CD8-positive, alpha-beta memory T cell (primary cell): ENCODE measurements at regions not wholly inside any gene's neighbourhood (a gene's known extent, or its start where the extent isn't known, plus 50 kb on each side); places are given as distances from the start of the nearest gene placed in this dataset.

Source experiments
- CTCF ChIA-PET: fragments of 350-600 bp; sonication (Branson Sonifier 250); formaldehyde crosslinking; loops from one replicate; lab custom pipeline; 2021; ENCODE audit warnings: antibody characterized with exemption; lab: Charles Lee
- POLR2A ChIA-PET: fragments of 350-600 bp; sonication (Branson Sonifier 250); formaldehyde crosslinking; loops from one replicate; lab custom pipeline; 2021; ENCODE audit warnings: antibody characterized with exemption; lab: Charles Lee
- DNase-seq, 5 donors: peaks; one replicate each; pipeline versions ENCODE4 v3.0.0 to v3.0.0-alpha.2; 2020 to 2022; ENCODE audit warnings: mixed read lengths in 1 of 5
- H3K27ac ChIP-seq: one replicate; pipeline ENCODE4 v1.7.0; 2013; ENCODE audit warnings: low read depth, mild to moderate bottlenecking, low read length, moderate library complexity
- H3K27me3 ChIP-seq: 2 replicates; pipeline ENCODE4 v1.7.0; 2013; ENCODE audit warnings: low read length, mild to moderate bottlenecking; ENCODE audit not compliant: insufficient read depth, poor library complexity, severe bottlenecking
- H3K36me3 ChIP-seq: 2 replicates; pipeline ENCODE4 v1.7.0; 2013; ENCODE audit warnings: mild to moderate bottlenecking, low read length, moderate library complexity; ENCODE audit not compliant: insufficient read depth
- H3K4me1 ChIP-seq: 2 replicates; pipeline ENCODE4 v1.7.0; 2013; ENCODE audit warnings: mild to moderate bottlenecking, low read length, moderate library complexity; ENCODE audit not compliant: insufficient read depth
- H3K4me3 ChIP-seq: 2 replicates; pipeline ENCODE4 v1.7.0; 2013; ENCODE audit warnings: mild to moderate bottlenecking, low read length
- H3K9me3 ChIP-seq: 2 replicates; pipeline ENCODE4 v1.7.0; 2013; ENCODE audit warnings: mild to moderate bottlenecking, low read length
- H3K27ac Mint-ChIP-seq, 8 donors: one replicate each; pipeline ENCODE4 v1.8.0; 2020 to 2021; ENCODE audit warnings: mixed read lengths in 8 of 8, mild to moderate bottlenecking in 6 of 8, inconsistent platforms in 3 of 8, moderate library complexity in 3 of 8
- H3K27me3 Mint-ChIP-seq, 2 donors: one replicate each; pipeline ENCODE4 v1.8.0; 2020 to 2021; ENCODE audit warnings: mixed read lengths in 2 of 2, mild to moderate bottlenecking in 1 of 2, moderate library complexity in 1 of 2
- H3K36me3 Mint-ChIP-seq, 3 donors: one replicate each; pipeline ENCODE4 v1.8.0; 2020 to 2021; ENCODE audit warnings: mixed read lengths in 3 of 3, inconsistent platforms in 1 of 3, mild to moderate bottlenecking in 1 of 3
- H3K4me1 Mint-ChIP-seq, 3 donors: one replicate each; pipeline ENCODE4 v1.8.0; 2020 to 2021; ENCODE audit warnings: mixed read lengths in 3 of 3, inconsistent platforms in 1 of 3, mild to moderate bottlenecking in 1 of 3
- H3K4me3 Mint-ChIP-seq, 7 donors: one replicate each; pipeline ENCODE4 v1.8.0; 2020 to 2021; ENCODE audit warnings: mixed read lengths in 7 of 7, mild to moderate bottlenecking in 6 of 7, moderate library complexity in 4 of 7, inconsistent platforms in 2 of 7
- H3K9me3 Mint-ChIP-seq, 5 donors: one replicate each; pipeline ENCODE4 v1.8.0; 2020 to 2022; ENCODE audit warnings: mixed read lengths in 5 of 5, mild to moderate bottlenecking in 3 of 5, moderate library complexity in 2 of 5, inconsistent platforms in 1 of 5

DNA sequence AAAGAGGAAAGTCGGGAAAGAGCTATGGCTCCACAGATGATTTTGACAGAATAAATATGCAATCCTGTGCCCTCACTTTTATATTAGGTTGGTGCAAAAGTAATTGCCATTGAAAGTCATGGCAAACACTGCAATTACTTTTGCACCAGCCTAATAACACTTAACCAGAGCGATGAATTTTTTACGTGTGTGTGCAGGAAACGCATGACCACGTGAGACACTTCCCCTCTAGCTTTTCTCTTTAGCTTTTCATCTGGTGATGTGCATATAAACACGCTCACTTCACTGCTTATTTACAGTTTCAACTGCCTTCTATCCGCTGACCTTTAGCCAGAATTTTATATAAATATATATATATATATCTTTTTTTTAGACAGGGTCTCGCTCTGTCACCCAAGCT lies 216.3 kb upstream of the PSMD7 start:
- H3K36me3 ChIP-seq: no peaks in the 10 kb centered on the region
- H3K4me1 ChIP-seq: no peaks in the 10 kb centered on the region
- DNase-seq: no peak
- no peak overlapping the region for H3K4me3 ChIP-seq
- peaks cover 0 to 2% (median 0%) of the 10 kb centered on the region in 3 donors for H3K36me3 Mint-ChIP-seq
- H3K27me3 ChIP-seq: no peaks in the 10 kb centered on the region
- H3K9me3 ChIP-seq: no peaks in the 10 kb centered on the region
- no peaks in the 10 kb centered on the region for H3K27me3 Mint-ChIP-seq
- ChIA-PET CTCF (no interaction called here), POLR2A (no interaction called here)
- no peak overlapping the region for H3K27ac ChIP-seq
- H3K27ac Mint-ChIP-seq: no peak overlapping the region
- H3K4me3 Mint-ChIP-seq: no peak overlapping the region
- no peaks in the 10 kb centered on the region for H3K4me1 Mint-ChIP-seq
- peaks cover 0 to 9% (median 5%) of the 10 kb centered on the region in 5 donors for H3K9me3 Mint-ChIP-seq

DNA sequence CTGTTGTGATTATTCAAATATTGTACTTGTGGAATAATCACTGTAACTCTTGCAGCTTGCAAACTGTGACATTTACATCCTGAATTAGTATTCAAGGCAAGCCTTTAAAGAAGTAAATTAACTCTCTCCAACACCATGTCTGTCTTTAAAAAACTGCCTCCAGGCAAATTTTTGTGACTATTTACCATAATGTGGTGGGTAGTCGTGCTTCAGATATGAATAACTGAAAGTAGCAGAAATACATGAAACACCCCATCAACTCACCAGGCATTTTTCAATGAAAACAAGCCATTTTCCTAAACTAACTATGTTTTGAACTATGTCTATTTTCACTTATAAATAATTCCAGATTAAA lies 217.4 kb upstream of the PSMD7 start:
- H3K36me3 Mint-ChIP-seq: peaks cover 0 to 2% (median 0%) of the 10 kb centered on the region in 3 donors
- Histone ChIP-seq H3K36me3 (no peaks in the 10 kb centered on the region), H3K27me3 (no peaks in the 10 kb centered on the region), H3K9me3 (no peaks in the 10 kb centered on the region), H3K27ac (no peak overlapping the region), H3K4me1 (no peaks in the 10 kb centered on the region), H3K4me3 (no peak overlapping the region)
- H3K4me3 Mint-ChIP-seq: no peak overlapping the region
- no peaks in the 10 kb centered on the region for H3K4me1 Mint-ChIP-seq
- POLR2A ChIA-PET: no interaction called here
- DNase-seq: no peak
- CTCF ChIA-PET: no interaction called here
- peaks cover 4 to 13% (median 5%) of the 10 kb centered on the region in 5 donors for H3K9me3 Mint-ChIP-seq
- no peak overlapping the region for H3K27ac Mint-ChIP-seq
- H3K27me3 Mint-ChIP-seq: peaks cover 0 to 2% of the 10 kb centered on the region in 2 donors

DNA sequence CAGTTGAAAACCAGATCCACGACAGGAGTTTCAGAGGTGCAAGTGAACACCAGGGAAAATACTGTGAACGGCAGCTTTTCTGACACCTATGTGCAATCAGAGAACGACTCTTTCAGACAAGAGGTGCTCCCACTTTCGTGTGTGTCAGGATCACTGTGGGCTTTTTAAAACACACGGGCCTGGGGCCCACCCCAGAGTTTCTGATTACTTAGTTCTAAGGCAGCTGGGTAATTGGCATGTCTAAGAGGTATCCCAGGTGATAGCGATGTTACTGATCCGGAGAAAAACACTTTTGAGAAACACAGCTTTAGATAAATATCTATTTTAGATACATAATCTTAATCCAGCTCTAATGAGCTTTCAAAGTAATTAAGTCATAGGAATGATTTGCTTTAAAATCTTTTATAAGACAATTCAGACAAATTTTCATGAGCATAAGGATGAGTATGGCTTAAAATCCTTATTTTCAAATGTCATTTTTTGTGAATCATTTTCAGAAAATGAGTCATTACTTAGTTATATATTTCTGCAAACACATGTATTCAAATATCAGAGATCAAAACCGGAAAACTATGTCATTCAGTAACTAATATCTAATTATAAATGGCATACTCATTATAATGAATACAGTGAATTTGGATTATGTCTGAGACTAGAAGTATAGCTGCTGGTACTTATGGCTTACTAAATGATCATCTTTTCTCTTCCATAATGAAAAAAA lies 217.9 kb upstream of the PSMD7 start:
- H3K27me3 ChIP-seq: no peaks in the 10 kb centered on the region
- Mint-ChIP-seq H3K9me3 (peaks cover 4 to 13% (median 6%) of the 10 kb centered on the region in 5 donors), H3K4me3 (no peak overlapping the region), H3K27ac (no peak overlapping the region), H3K27me3 (peaks cover 0 to 2% of the 10 kb centered on the region in 2 donors), H3K36me3 (peaks cover 0 to 2% (median 0%) of the 10 kb centered on the region in 3 donors), H3K4me1 (no peaks in the 10 kb centered on the region)
- no peak overlapping the region for H3K4me3 ChIP-seq
- DNase-seq: no peak
- no peaks in the 10 kb centered on the region for H3K4me1 ChIP-seq
- no peak overlapping the region for H3K27ac ChIP-seq
- H3K9me3 ChIP-seq: no peaks in the 10 kb centered on the region
- ChIA-PET CTCF (no interaction called here), POLR2A (no interaction called here)
- H3K36me3 ChIP-seq: no peaks in the 10 kb centered on the region

DNA sequence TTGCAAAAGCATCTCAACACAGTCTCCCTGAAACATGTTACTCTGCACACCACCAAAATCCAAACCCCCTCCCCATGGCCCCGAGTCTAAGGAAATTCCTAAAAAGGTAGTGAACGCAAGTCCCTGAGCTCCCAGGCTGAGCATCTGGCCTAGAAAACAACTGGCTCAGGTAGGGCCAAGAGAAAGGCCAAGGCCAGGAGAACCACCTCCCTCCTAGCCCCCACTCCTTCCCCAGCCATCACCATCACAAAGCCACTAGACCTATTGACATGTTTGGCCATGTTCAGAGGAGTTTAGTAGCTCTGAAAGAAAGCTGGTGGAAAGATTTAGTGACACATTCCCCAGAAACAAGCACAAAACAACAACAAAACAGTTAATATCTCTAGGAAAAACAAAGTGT lies 220.0 kb upstream of the PSMD7 start:
- Histone ChIP-seq H3K36me3 (no peaks in the 10 kb centered on the region), H3K27me3 (no peaks in the 10 kb centered on the region), H3K9me3 (no peaks in the 10 kb centered on the region), H3K27ac (no peak overlapping the region), H3K4me3 (no peak overlapping the region), H3K4me1 (no peaks in the 10 kb centered on the region)
- Mint-ChIP-seq H3K27ac (no peak overlapping the region), H3K9me3 (peaks cover 4 to 13% (median 6%) of the 10 kb centered on the region in 5 donors), H3K36me3 (peaks cover 0 to 2% (median 0%) of the 10 kb centered on the region in 3 donors), H3K27me3 (peaks cover 0 to 2% of the 10 kb centered on the region in 2 donors), H3K4me3 (no peak overlapping the region), H3K4me1 (no peaks in the 10 kb centered on the region)
- ChIA-PET POLR2A (no interaction called here), CTCF (no interaction called here)
- no peak for DNase-seq

DNA sequence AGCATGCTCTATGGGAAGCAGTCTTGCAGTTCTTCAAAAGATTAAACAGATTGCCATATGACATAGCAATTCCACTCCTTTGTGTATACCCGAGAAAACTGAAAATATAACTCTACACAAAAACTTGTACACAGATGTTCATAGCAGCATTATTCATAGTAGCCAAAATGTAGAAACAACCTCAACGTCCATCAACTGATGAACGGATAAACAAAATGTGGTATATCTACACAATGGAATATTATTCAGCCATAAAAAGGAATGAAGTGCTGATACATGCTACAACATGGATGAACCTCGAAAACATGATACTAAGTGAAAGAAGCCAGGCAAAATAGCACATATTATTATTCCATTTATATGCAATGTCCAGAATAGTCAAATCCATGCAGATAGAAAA lies 221.2 kb upstream of the PSMD7 start:
- ChIA-PET CTCF (no interaction called here), POLR2A (no interaction called here)
- no peaks in the 10 kb centered on the region for H3K36me3 ChIP-seq
- no peak overlapping the region for H3K27ac Mint-ChIP-seq
- no peak overlapping the region for H3K27ac ChIP-seq
- no peak overlapping the region for H3K4me3 Mint-ChIP-seq
- H3K4me3 ChIP-seq: no peak overlapping the region
- H3K27me3 Mint-ChIP-seq: peaks cover 0 to 2% of the 10 kb centered on the region in 2 donors
- H3K4me1 Mint-ChIP-seq: no peaks in the 10 kb centered on the region
- no peaks in the 10 kb centered on the region for H3K4me1 ChIP-seq
- no peaks in the 10 kb centered on the region for H3K27me3 ChIP-seq
- peaks cover 4 to 13% (median 6%) of the 10 kb centered on the region in 5 donors for H3K9me3 Mint-ChIP-seq
- no peak for DNase-seq
- H3K9me3 ChIP-seq: no peaks in the 10 kb centered on the region
- peaks cover 0 to 2% (median 0%) of the 10 kb centered on the region in 3 donors for H3K36me3 Mint-ChIP-seq

DNA sequence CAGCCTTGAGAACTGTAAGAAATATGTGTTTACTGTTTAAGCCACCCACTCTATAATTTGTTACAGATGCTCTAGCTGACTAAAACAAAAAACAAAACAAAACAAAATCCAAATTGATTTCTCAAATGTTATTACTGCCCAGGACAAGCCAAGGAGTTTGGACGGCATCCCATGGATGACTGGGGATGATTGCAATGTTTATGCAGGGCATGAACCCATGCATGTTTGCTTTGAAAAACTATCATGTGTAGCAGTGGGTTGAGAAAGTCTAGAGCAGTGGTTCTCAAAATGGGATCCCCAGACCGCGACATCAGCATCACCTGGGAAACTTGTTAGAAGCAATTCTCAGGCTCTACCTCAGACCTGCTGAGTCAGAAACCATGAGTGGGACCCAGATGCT lies 223.2 kb upstream of the PSMD7 start:
- DNase-seq: no peak
- ChIA-PET POLR2A (no interaction called here), CTCF (no interaction called here)
- no peak overlapping the region for H3K27ac ChIP-seq
- H3K27me3 ChIP-seq: no peaks in the 10 kb centered on the region
- no peaks in the 10 kb centered on the region for H3K36me3 ChIP-seq
- Mint-ChIP-seq H3K27ac (no peak overlapping the region), H3K4me1 (no peaks in the 10 kb centered on the region), H3K36me3 (peaks cover 0 to 2% (median 0%) of the 10 kb centered on the region in 3 donors), H3K4me3 (no peak overlapping the region), H3K27me3 (peaks cover 0 to 4% of the 10 kb centered on the region in 2 donors), H3K9me3 (peaks cover 4 to 13% (median 8%) of the 10 kb centered on the region in 5 donors)
- no peaks in the 10 kb centered on the region for H3K9me3 ChIP-seq
- H3K4me3 ChIP-seq: no peak overlapping the region
- no peaks in the 10 kb centered on the region for H3K4me1 ChIP-seq

DNA sequence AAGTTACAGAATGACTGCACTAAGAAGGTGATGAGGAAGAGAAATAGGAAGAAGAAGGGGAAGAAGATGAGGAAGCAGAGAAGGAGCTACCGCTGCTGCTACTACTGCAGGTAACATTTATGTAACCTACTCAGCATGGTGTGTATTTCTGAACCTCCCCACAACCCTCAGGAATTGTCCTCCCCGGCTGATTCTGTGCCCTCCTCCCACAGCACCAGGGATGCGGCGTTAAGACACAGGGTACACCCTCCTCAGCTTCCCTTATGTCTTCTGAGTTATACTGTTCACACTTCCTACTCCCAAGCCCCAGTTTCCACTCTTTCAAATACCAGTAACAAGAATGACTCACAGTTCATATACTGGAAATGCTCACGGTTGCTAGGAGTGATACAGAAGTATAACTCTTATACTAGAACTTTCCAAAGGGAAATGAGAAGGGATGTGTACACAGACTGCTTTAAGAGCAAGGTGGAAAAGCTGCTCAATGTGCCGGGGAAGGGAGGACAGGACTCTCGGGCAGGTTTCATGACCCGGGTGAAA lies 224.5 kb upstream of the PSMD7 start:
- no peak overlapping the region for H3K27ac Mint-ChIP-seq
- H3K4me3 ChIP-seq: no peak overlapping the region
- no peak overlapping the region for H3K27ac ChIP-seq
- no peaks in the 10 kb centered on the region for H3K4me1 Mint-ChIP-seq
- ChIA-PET CTCF (no interaction called here), POLR2A (no interaction called here)
- H3K27me3 Mint-ChIP-seq: peaks cover 0 to 4% of the 10 kb centered on the region in 2 donors
- H3K4me3 Mint-ChIP-seq: no peak overlapping the region
- DNase-seq: no peak
- peaks cover 0 to 2% (median 0%) of the 10 kb centered on the region in 3 donors for H3K36me3 Mint-ChIP-seq
- H3K27me3 ChIP-seq: no peaks in the 10 kb centered on the region
- no peaks in the 10 kb centered on the region for H3K9me3 ChIP-seq
- no peaks in the 10 kb centered on the region for H3K4me1 ChIP-seq
- no peaks in the 10 kb centered on the region for H3K36me3 ChIP-seq
- peaks cover 4 to 13% (median 8%) of the 10 kb centered on the region in 5 donors for H3K9me3 Mint-ChIP-seq

DNA sequence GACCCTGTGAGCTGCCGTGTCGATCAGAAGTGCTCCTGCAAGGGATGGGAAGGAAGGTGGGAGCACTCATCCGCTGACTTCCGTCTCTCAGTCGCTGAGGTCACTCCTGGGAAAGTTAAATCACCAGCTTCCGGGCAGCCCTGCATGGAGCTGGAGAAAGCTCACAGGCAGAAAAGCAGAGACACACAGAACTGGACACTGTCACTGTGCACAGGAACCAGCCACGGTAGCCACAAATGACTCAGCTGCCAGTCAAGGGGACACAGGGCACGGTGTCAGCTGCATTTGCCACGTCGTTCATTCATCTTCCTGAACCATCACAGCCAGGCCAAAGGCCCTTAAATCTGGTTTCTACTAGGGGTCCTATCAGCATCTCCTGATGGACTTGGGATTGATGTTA lies 226.4 kb upstream of the PSMD7 start:
- no peaks in the 10 kb centered on the region for H3K9me3 ChIP-seq
- H3K4me1 ChIP-seq: no peaks in the 10 kb centered on the region
- Mint-ChIP-seq H3K27me3 (peaks cover 4% of the 10 kb centered on the region in 2 donors), H3K27ac (no peak overlapping the region), H3K36me3 (no peaks in the 10 kb centered on the region), H3K4me1 (no peaks in the 10 kb centered on the region), H3K9me3 (peaks cover 0 to 8% (median 3%) of the 10 kb centered on the region in 5 donors), H3K4me3 (no peak overlapping the region)
- no peaks in the 10 kb centered on the region for H3K27me3 ChIP-seq
- H3K36me3 ChIP-seq: no peaks in the 10 kb centered on the region
- CTCF ChIA-PET: no interaction called here
- no peak overlapping the region for H3K4me3 ChIP-seq
- no peak for DNase-seq
- H3K27ac ChIP-seq: no peak overlapping the region
- POLR2A ChIA-PET: no interaction called here
